ENCODE measurements at regions not wholly inside any gene's neighbourhood (a gene's known extent, or its start where the extent isn't known, plus 50 kb on each side); places are given as distances from the start of the nearest gene placed in this dataset.

DNA sequence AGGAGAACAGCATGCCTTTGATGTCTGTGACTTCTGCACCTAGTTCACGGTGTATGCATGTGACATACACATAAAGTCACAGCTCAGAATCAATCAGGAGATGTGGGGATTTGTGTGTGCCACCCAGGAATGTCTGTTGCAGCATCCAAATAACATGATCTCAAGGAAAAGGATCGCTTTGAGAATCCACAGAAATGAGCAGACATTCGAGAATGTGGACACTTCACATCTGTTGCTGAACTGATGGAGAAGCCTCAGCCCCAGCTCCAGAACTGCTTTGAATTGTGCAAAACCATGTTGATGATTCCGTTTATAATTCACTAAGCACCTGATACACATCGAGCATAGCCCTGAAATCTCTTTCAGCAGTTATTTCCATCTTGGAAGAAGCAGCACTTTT lies 208.6 kb downstream of the CMPK2 start:
- no peak for DNase-seq (ENCODE audit: low read depth in 2 of 2)

DNA sequence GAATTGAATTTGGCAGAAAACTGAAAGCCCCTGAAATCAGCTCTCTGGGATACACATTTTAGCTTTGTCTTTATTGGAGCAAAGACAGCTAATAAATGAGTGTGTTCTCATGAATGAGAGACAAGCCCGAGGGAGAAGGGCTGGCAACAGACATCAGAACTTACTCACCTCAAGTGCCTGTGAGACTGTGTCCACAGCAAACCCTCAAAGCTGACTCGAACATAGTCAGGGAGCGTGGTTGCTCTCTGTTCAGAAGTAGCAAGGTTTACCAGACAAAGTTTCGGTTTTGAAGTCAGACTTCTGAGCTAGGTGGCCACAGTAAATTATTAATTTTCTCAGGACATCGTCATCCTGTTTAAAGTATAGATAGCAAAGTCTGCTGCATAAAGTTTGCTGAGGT lies 207.9 kb downstream of the CMPK2 start:
- no peak for DNase-seq (ENCODE audit: low read depth in 2 of 2)

DNA sequence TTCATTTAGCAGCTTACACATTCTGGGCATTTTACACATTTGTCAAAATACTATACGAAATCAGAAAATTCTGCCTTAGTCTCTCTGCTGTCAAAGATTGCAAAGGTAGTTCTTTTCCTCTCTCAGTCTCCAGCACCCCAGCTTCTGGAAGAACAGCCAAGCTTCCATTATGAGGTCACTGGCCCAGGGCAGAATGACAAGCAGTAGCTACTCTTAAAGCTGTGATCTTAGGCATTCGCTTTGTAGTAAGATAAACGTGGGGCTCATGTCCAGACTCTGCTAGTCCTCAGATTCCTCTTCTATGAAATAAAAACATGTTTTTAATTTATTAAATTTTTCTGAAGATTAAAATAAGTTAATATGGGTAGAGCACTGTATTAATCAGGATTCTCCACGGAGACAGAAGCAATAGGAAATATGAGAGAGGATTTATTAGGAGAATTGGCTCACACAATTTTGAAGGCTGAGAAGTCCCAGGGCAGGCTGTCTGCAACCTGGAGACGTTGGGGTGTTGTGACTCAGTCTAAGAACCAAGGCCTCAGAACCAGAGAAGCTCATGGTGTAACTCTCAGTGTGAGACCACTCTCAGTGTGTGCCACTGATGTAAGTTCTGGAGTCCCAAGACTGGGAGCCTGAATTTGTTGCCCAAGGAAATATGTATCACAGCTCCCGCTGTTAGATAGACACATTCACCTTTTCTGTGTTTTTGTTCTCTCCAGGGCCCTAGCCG lies 201.2 kb downstream of the CMPK2 start:
- DNase-seq (ENCODE audit: low read depth in 2 of 2), result no peak

DNA sequence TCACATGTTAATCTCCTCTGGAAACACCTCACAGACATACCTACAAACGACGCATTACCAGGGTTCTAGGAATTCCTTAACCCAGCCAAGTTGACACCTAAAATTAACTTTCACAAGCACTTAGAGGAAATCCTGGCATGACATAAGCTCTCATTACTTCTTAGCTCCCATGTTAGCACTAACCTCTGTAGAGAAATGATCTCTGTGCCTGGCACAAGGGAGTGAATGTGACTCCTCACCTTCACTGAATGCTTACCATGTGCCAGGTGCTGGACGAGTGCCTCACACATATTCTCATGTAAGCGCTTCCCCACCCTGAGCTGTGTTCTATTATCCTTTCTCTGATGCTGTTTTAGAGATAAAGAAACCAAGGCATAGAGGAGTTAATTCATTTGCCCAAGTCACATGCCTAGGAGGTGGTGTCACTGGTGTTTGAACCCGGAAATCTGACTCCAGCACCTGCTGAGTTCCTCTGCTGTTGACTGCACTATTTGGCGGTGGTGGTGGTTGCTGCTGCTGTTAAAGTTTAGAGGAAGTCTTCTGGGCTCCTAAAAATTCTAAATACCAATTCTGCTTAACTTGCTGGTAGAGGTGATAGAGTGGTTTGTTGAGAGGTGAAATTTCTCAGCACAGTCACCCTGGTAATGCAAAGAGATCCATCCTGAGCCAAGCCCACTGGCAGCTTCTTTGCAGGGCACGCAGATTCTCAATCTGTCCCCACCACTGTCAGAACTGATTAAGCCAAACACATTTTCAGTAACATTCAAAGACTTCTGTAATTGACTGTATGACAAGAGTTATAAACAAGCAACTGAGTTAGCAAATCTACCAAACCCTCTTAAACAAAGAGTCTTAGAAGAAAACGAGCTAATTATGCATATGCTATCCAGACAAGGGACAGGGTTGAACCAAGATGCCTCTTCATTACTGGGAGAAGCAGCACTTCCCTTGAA lies 200.3 kb downstream of the CMPK2 start:
- DNase-seq (ENCODE audit: low read depth in 2 of 2), result no peak

DNA sequence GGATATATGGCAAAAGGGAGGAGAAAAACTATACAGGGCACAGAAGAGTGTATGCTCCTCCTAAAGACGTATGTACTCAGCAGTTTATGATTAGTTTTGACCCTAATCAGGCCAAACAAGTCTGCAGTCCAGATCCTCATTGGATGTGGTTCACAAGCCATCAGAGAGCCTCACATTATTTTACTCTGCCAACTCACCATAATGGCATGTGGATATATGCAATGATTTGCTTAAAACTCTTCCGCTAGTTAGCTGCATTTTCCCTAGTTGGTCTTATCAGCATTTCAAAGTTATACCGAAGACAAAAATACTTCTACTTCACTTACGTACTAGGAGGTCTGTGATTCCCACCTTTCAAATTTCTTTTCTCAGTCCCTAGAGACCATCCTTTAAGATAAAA lies 198.4 kb downstream of the CMPK2 start:
- DNase-seq (ENCODE audit: low read depth in 2 of 2), result no peak

DNA sequence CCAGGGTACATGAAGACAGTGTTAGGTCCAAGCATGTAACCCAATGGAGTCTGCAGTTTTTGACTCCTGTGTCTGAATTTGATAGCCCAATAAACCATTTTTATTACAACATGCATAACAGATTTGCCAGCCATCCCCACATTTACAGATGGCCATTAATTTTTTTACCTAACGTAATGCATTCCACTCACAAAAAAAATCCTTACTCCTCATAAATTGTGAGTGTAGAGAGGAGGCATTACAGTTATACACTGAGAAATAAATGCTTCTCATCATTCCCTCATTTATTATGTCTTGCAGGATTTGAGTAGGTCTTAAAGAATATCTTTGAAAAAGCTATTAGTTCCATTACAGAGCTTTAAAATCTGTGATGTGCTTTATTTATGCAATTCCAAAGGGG lies 193.8 kb downstream of the CMPK2 start:
- DNase-seq (ENCODE audit: low read depth in 2 of 2), result no peak

DNA sequence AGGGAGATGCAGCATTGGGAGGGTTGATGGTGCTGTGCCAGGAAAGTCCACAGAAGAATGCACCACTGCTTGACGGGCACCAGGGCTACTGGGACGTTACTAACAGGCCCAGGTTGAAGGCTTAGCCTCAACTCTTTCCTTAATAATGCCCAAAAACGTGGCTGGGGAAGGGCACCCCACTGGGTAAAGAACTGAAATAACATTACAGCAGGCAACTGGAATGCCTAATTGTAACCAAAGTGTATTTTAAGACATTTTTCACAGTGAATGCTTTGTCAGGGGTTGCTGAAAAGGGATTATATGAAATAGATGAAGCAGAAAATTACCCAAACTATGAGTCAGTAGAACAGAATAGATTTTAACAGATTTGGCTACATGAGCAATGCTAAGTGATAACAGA lies 191.3 kb downstream of the CMPK2 start:
- no peak for DNase-seq (ENCODE audit: low read depth in 2 of 2)

DNA sequence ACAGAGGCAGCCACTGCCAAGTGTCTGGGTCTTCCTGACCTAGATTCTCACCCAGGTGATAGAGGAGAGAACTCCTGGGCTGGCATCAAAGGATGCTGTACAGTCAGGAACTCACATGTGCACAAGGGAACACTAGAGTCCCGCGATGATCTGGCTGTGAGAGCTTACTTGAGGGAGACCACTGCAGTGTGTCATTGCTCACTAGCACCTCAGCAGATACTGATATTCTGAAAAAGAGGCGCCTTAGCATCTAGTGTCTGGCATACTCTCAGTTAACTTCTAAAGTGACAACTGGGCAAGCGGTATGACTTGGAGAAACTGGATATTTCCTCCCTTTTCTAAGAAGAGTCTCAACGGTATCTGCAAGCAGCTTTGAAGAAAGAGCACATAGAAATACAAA lies 189.9 kb downstream of the CMPK2 start:
- DNase-seq (ENCODE audit: low read depth in 2 of 2), result no peak

DNA sequence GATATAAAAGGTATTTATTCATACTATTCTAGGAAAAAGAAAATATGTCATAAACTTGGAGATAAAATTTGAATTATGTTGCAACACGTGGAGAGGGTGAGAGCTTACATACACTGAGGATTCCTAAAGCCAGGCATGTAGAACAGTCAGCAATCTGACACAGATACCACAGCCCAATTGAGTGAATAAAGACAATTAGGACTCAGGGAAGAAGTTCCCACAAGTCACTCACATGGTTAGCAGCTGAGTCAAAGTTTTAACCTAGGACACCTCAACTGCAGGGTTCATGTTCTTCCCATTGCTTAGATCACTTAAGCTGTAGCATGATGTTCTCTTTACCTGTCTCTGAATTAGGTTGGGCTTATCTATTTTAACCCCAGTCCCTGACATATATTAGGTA lies 189.5 kb downstream of the CMPK2 start:
- DNase-seq (ENCODE audit: low read depth in 2 of 2), result no peak

DNA sequence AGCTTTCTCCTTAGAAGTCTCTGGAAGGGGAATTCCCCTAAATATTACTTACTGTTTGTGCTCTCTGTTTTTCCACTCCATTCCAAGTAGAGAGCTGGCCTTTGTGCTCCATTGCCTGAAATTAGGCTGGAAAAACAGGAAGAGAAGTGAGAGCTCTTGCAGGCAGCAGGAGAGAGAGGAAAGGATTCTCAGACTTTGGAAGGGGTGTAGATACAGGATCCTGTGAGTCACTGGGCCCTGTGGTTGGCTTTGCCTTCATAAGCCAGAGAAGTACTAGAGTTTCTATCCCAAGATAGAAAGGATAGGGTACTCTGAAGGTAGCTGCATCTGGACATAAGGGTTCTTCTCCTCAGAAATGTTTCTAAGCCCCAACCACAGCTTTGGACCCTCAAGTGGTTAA lies 188.9 kb downstream of the CMPK2 start:
- DNase-seq (ENCODE audit: low read depth in 2 of 2), result no peak

DNA sequence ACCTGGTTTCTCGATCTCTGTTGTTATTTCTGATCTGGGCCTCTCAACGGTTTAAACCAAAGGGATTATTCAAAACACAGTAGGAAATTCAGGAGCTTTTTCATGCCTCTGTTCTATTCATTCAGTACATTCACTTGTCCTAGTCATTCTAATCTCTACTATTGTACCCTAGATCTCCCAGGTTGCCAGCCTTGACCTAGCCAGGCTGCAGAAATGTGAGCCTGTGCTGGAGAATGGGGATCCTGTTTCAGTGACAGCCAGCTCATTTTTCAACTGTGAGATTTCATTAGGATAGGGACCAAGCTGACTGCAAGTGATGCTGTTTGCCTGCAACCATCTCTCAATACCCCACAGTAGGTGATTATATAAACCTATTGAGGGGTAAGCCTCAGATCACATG lies 186.2 kb downstream of the CMPK2 start:
- DNase-seq (ENCODE audit: low read depth in 2 of 2), result no peak

DNA sequence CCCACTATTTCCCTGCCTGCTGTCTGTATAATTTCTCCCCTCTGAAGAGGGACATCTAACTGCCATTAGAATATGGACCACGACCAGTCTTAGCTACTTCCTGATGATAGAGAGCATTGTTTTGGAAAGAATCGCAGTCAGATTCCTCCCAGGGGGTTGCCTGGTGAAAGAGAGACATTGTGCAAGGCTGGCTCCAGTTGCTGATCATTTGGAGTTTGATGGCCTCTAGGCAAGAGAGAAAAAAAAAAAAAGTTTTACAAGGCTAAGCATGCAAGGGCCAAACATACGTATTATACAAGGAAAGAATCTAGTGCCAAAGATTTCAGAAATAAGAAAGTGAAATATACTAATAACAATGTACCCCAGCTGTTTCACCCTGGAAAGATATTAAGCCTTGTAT lies 182.2 kb downstream of the CMPK2 start:
- DNase-seq (ENCODE audit: low read depth in 2 of 2), result no peak

DNA sequence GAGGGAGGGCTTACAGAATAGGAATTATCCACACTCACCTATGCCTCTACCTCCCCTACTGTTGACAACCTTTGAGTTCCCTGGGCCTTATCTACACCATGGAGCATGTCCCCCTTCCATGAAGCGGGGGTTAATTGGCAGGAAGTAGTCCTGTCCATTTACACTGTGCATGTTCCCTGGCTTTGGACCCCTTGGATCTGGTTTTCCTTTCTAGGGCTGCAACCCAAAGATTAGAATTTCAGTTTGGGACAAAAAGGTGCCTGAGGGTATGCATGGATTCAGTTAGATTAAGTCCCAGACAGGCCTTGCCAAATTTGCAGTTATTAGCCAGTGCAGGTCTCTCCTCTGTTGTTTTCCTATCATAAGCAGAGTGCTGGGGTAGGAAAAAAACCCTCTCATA lies 180.3 kb downstream of the CMPK2 start:
- DNase-seq (ENCODE audit: low read depth in 2 of 2), result no peak

DNA sequence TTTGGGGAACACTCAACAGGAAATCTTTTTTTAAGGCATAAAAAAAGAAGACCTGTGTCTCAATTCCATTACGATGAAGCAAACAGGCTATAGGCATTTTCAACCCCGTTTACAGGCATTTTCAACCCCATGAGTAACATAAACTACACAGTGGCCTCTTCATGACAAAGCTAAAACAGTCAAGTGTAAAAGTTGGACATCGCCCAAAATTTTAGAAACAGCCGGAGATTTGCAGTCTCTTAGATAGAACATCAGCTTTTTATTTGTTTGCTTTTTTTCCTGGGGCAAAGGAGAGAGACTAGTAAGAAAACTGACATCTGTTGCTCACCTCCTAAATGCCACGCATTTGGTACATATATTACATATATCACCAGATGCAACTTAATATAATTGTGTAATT lies 173.7 kb downstream of the CMPK2 start:
- no peak for DNase-seq (ENCODE audit: low read depth in 2 of 2)

DNA sequence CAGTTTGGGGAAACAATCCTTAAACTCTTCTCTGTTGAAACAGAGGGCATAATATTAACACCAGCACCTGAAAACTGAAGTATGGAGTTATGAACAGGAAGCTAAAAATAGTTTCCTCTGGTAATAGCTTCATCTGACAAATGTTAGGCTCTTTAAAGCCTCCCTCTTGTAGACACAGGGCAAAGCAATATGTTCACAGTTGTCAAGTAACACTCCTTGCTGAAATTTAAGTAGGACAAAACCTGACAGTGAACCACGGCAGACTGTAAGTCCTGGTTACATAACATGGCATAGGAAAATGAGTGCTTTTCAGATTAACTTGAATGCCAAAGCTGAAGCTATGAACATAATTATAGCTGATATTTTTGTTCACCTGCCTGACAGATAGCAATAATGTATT lies 172.9 kb downstream of the CMPK2 start:
- no peak for DNase-seq (ENCODE audit: low read depth in 2 of 2)

DNA sequence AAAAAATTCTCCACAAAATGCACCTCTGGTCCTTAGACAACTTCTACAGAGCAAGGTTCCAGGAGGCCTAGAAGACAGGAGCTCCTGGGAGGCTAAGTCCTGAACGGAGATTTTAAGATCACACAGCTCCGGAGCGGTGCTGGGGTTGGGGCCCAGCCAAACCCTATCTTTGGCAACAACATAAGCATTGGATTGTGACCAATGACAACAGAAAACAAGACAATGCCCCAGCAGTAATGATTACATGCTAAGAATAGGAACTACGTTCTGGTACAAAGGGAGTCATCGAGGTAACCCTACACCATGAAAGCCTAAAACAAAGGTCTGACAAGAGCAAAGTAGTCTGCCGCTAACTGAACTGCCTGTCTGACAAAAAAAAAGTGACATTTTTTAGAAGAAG lies 171.2 kb downstream of the CMPK2 start:
- DNase-seq (ENCODE audit: low read depth in 2 of 2), result no peak

DNA sequence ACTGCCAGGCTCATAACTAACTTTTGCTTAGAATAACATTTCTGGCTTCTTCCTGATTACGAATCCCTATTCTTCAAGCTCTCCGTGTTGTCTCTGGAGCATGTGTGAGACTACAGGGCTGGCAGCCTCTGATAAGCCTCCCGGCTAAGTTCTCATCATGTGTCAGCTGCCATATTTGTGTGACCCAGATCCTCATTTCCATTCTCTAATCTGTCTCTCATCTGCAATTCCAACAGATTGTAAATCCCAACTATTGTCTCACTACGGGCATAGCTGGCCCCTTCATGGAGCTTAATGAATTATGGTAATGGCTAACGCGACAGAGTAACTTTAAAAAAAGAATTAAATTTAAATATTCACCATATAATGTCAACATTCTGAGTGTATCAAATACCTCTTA lies 165.4 kb downstream of the CMPK2 start:
- DNase-seq (ENCODE audit: low read depth in 2 of 2), result no peak

DNA sequence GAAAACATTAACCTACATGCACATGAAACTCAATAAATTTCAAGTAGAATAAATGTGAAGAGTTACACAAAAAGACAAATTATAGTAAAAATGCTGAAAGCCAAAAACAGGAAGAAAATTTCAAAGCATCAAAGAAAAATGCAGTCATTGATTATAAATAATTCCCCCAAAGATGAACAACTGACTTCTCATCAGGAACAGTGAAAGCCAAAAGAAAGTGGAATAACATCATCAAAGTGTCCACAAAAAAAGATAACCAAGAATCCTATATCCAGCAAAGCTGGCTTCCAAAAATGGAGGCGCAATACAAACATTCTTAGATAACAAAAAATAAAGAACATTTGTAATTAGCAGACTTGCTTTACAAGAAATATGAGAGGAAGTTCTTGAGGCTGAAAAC lies 161.6 kb downstream of the CMPK2 start:
- no peak for DNase-seq (ENCODE audit: low read depth in 2 of 2)

DNA sequence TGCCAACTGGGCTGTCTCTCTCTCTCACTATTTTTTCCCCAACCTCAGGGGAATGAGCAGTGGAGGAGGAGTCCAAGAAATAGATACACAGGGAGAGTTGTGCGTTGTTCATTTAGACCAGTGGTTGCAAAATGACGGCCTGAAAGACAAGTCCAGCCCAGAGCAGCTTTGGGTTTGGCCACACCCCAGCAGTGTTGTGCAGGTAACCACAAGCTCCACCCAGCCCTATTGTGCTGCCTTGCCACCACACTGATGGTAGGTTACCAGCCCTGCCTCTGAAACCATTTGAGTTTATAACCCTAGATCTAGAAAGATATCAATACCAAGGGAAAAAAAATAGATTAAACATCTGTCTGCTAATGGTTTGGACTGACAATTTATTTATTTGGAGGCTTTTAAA lies 144.3 kb downstream of the CMPK2 start:
- no peak for DNase-seq (ENCODE audit: low read depth in 2 of 2)

DNA sequence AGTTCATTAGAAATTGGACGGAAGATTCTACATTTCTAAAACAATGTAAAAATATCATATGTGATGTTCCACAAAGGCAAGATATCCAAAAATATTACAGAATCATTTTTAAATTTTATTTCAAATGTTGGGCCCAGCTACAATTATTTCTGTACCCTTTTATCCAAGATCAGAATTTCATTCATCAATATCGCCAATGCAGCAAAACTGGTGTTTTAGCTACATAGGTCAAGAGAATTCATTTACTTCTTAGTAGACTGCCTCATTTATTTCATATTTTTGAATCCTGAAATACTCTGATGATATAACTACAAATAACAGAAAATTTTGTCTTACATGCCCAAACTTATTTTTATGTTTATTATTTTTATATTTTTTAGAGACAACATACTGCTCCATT lies 143.1 kb downstream of the CMPK2 start:
- no peak for DNase-seq (ENCODE audit: low read depth in 2 of 2)

DNA sequence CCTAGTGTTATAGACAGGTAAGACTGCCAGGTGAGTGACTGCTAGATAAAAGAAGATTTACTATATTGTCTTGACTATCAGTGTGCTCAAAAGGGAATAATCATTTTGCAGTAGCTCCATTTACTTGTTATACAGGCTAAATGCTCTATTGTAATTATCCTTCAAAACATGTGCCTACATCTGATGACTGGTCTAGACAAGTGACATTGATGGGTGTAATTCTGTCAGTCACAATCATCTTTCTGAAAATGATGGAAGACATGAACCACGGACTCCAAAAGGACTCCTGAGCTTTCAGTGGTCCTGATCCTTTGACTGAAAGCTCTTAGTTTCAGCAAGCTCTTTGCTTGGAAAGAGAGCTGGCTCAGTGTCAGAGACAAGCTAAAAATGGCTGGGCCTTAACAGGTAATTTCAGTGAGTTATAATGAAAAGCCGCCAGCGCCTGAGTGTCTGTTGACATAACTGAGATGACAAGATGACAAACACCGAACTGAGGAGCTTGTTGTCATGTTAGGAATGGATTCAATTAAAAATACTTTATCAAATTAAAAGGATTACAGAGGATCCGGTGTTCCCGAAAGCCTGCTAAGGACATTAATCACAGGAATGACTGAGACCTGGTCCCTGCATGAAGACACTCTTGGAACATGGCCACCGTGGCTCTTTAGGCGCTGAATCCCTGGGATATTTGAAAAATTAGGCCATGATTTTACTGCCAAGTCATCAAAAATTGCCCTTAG lies 141.7 kb downstream of the CMPK2 start:
- DNase-seq (ENCODE audit: low read depth in 2 of 2), result no peak

DNA sequence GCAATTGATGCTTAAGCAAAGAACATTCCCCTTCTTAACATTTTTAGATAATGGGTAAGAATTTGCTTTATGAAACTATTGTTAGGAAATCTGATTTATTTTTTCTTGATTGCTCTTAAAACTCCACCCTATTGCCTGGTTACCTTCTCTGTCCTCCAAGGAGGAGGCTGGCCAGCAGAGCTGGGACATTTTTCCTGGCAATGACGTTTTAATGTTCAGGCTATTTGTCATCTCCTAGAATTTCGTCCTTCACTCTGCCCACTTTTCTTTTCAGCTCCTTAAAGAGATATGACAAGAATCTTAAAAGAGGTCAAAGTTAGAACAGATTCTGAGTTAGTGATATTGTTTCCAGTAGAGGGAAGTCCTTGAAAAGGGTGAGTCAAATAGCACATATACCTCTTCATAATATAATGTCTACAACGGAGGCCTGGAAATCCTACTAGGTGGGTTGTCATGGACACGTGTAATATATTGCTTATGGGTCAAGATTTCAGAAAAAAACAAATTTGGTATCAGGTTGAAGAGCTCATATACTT lies 141.0 kb downstream of the CMPK2 start:
- DNase-seq (ENCODE audit: low read depth in 2 of 2), result no peak
